D721Med (cell line): ENCODE measurements at regions not wholly inside any gene's neighbourhood (a gene's known extent, or its start where the extent isn't known, plus 50 kb on each side); places are given as distances from the start of the nearest gene placed in this dataset.

ENCODE experiments used
- DNase-seq: peaks from one replicate; pipeline ENCODE4 v3.0.0; 2011; ENCODE audit warnings: low spot score; ENCODE audit not compliant: insufficient read length
- FAIRE-seq: peaks from 2 replicates; lab custom pipeline; 2011; peaks lifted over from hg19 to GRCh38; lab: Jason Lieb, UNC
- CTCF ChIP-seq: IDR thresholded peaks from 2 replicates; pipeline ENCODE4 v1.5.1; 2012; ENCODE audit warnings: mild to moderate bottlenecking, control low read depth; ENCODE audit not compliant: insufficient read depth; ENCODE audit errors: missing control alignments

GRCh38 chr4:100049872-100050271, 99.8 kb upstream of the H2AZ1 start:
- DNase-seq: no peak
- no peak for FAIRE-seq
- TF ChIP-seq CTCF: no peak

- no peak for TF ChIP-seq CTCF
- DNase-seq (no peak), FAIRE-seq (no peak)
Observed at GRCh38 chr4:100042711-100043110, 92.6 kb upstream of the H2AZ1 start.

- DNase-seq: no peak
- FAIRE-seq: no peak
- no peak for TF ChIP-seq CTCF
Observed at GRCh38 chr4:100042235-100042634, 92.2 kb upstream of the H2AZ1 start.

- FAIRE-seq (no peak), DNase-seq (no peak)
- no peak for TF ChIP-seq CTCF
Observed at GRCh38 chr4:100041646-100042045, 91.6 kb upstream of the H2AZ1 start.

- FAIRE-seq (no peak), DNase-seq (no peak)
- no peak for TF ChIP-seq CTCF
Observed at GRCh38 chr4:100034023-100034664, 84.1 kb upstream of the H2AZ1 start.

- no peak for TF ChIP-seq CTCF
- FAIRE-seq (no peak), DNase-seq (no peak)
Observed at GRCh38 chr4:100026066-100026465, 76.0 kb upstream of the H2AZ1 start.

GRCh38 chr4:100023800-100024199, 73.7 kb upstream of the H2AZ1 start:
- DNase-seq (no peak), FAIRE-seq (no peak)
- TF ChIP-seq CTCF: no peak
